22Rv1 (cell line): ENCODE measurements at regions not wholly inside any gene's neighbourhood (a gene's known extent, or its start where the extent isn't known, plus 50 kb on each side); places are given as distances from the start of the nearest gene placed in this dataset.

ENCODE experiments used
- ZFX ChIP-seq: fragments of 450-650 bp; IDR thresholded peaks from 2 replicates; pipeline ENCODE4 v1.6.1; 2017; ENCODE audit warnings: antibody characterized with exemption, borderline replicate concordance
- TF ChIP-seq, protein P1 (sequence below): fragments of 450-650 bp; IDR thresholded peaks from 2 replicates; pipeline ENCODE4 v1.5.1; 2017; ENCODE audit warnings: mild to moderate bottlenecking

GRCh38 chr3:147651107-147651778 is 242.1 kb downstream of the ZIC1 start:
- TF ChIP-seq, protein P1, sequence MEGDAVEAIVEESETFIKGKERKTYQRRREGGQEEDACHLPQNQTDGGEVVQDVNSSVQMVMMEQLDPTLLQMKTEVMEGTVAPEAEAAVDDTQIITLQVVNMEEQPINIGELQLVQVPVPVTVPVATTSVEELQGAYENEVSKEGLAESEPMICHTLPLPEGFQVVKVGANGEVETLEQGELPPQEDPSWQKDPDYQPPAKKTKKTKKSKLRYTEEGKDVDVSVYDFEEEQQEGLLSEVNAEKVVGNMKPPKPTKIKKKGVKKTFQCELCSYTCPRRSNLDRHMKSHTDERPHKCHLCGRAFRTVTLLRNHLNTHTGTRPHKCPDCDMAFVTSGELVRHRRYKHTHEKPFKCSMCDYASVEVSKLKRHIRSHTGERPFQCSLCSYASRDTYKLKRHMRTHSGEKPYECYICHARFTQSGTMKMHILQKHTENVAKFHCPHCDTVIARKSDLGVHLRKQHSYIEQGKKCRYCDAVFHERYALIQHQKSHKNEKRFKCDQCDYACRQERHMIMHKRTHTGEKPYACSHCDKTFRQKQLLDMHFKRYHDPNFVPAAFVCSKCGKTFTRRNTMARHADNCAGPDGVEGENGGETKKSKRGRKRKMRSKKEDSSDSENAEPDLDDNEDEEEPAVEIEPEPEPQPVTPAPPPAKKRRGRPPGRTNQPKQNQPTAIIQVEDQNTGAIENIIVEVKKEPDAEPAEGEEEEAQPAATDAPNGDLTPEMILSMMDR = no peak
- TF ChIP-seq ZFX = no peak
